CD14-positive monocyte (primary cell): ENCODE measurements at regions not wholly inside any gene's neighbourhood (a gene's known extent, or its start where the extent isn't known, plus 50 kb on each side); places are given as distances from the start of the nearest gene placed in this dataset.

Source experiments
- DNase-seq, 3 donors: peaks; one replicate each; pipeline ENCODE4 v3.0.0-alpha.2; 2011 to 2022
- H2AFZ ChIP-seq: 2 replicates; pipeline ENCODE4 v1.6.0; 2012; ENCODE audit warnings: mild to moderate bottlenecking, low read depth, low read length, inconsistent platforms; ENCODE audit not compliant: insufficient read depth, poor library complexity, severe bottlenecking
- H3K27ac ChIP-seq, 2 donors: 1 replicate in 1 of 2; 2 replicates in 1 of 2; pipeline ENCODE4 v1.5.1; 2012 to 2013; ENCODE audit warnings: low read length in 2 of 2, control low read depth in 1 of 2, inconsistent platforms in 1 of 2, low read depth in 1 of 2, mild to moderate bottlenecking in 1 of 2
- H3K27me3 ChIP-seq, 2 donors: one replicate each; pipeline versions ENCODE4 v1.6.0 to v1.6.1; 2011 to 2013; ENCODE audit warnings: low read length in 2 of 2; ENCODE audit not compliant: control insufficient read depth in 2 of 2, insufficient read depth in 2 of 2
- H3K36me3 ChIP-seq, 2 donors: replicated peaks in 1 of 2; 1 replicate in 1 of 2; 2 replicates in 1 of 2; pipeline versions ENCODE4 v1.5.1 to v1.6.1; 2012 to 2013; ENCODE audit warnings: low read length in 2 of 2, control low read depth in 1 of 2, inconsistent platforms in 1 of 2, mild to moderate bottlenecking in 1 of 2; ENCODE audit not compliant: insufficient read depth in 2 of 2, control insufficient read depth in 1 of 2
- H3K4me1 ChIP-seq, 2 donors: 1 replicate in 1 of 2; 2 replicates in 1 of 2; pipeline versions ENCODE4 v1.5.1 to v1.6.1; 2012 to 2013; ENCODE audit warnings: low read length in 2 of 2, control low read depth in 1 of 2, inconsistent platforms in 1 of 2, mild to moderate bottlenecking in 1 of 2, moderate library complexity in 1 of 2; ENCODE audit not compliant: insufficient read depth in 2 of 2, control insufficient read depth in 1 of 2
- H3K4me2 ChIP-seq: replicated peaks from 2 replicates; pipeline ENCODE3; 2012; ENCODE audit warnings: low read length, moderate library complexity, mild to moderate bottlenecking; ENCODE audit not compliant: poor library complexity, severe bottlenecking; ENCODE audit errors: extremely low read depth
- H3K4me3 ChIP-seq, 3 experiments: fragments of 200-600 bp in 1 of 3; sonication (generic) in 1 of 3; replicated peaks in 1 of 3; 1 replicate in 2 of 3; 2 replicates in 1 of 3; pipeline ENCODE4 v1.5.1; 2011 to 2013; ENCODE audit warnings: low read length in 3 of 3, mild to moderate bottlenecking in 3 of 3, control low read depth in 2 of 3, low read depth in 2 of 3, inconsistent platforms in 1 of 3, moderate library complexity in 1 of 3
- H3K79me2 ChIP-seq: 2 replicates; pipeline ENCODE4 v1.6.0; 2012; ENCODE audit warnings: mild to moderate bottlenecking, control low read depth, inconsistent platforms, low read length, moderate library complexity; ENCODE audit not compliant: insufficient read depth
- H3K9ac ChIP-seq: 2 replicates; pipeline ENCODE4 v1.6.0; 2017; ENCODE audit warnings: low read length, mild to moderate bottlenecking; ENCODE audit not compliant: insufficient read depth, poor library complexity, severe bottlenecking
- H3K9me3 ChIP-seq, 2 donors: replicated peaks in 1 of 2; 1 replicate in 1 of 2; 2 replicates in 1 of 2; pipeline versions ENCODE4 v1.5.1 to v1.6.1; 2012 to 2013; ENCODE audit warnings: low read length in 2 of 2, control low read depth in 1 of 2; ENCODE audit not compliant: control insufficient read depth in 1 of 2, insufficient read depth in 1 of 2
- H4K20me1 ChIP-seq: 2 replicates; pipeline ENCODE4 v1.6.0; 2012; ENCODE audit warnings: mild to moderate bottlenecking, low read length, control low read depth, moderate library complexity; ENCODE audit not compliant: insufficient read depth
- H3K27ac Mint-ChIP-seq, 7 donors: one replicate each; pipeline ENCODE4 v1.8.0; 2020; ENCODE audit warnings: mild to moderate bottlenecking in 7 of 7, mixed read lengths in 7 of 7, moderate library complexity in 6 of 7, inconsistent platforms in 2 of 7
- H3K27me3 Mint-ChIP-seq, 3 donors: one replicate each; pipeline ENCODE4 v1.8.0; 2021 to 2022; ENCODE audit warnings: low read depth in 3 of 3, mild to moderate bottlenecking in 3 of 3, mixed read lengths in 3 of 3, moderate library complexity in 3 of 3, inconsistent platforms in 1 of 3
- H3K36me3 Mint-ChIP-seq, 2 donors: one replicate each; pipeline ENCODE4 v1.8.0; 2020; ENCODE audit warnings: mixed read lengths in 2 of 2, inconsistent platforms in 1 of 2, mild to moderate bottlenecking in 1 of 2
- H3K4me1 Mint-ChIP-seq: one replicate; pipeline ENCODE4 v1.8.0; 2020; ENCODE audit warnings: mild to moderate bottlenecking, mixed read lengths
- H3K4me3 Mint-ChIP-seq, 2 donors: one replicate each; pipeline ENCODE4 v1.8.0; 2020; ENCODE audit warnings: mild to moderate bottlenecking in 2 of 2, mixed read lengths in 2 of 2, moderate library complexity in 1 of 2
- H3K9me3 Mint-ChIP-seq, 7 donors: one replicate each; pipeline ENCODE4 v1.8.0; 2020 to 2022; ENCODE audit warnings: mixed read lengths in 7 of 7, mild to moderate bottlenecking in 6 of 7, moderate library complexity in 6 of 7, inconsistent platforms in 2 of 7
- CTCF ChIP-seq: fragments of 200-600 bp; IDR thresholded peaks from one replicate; pipeline ENCODE4 v1.8.0; 2022; ENCODE audit warnings: antibody characterized with exemption, mild to moderate bottlenecking
- WGBS: methylation state at CpG from one replicate; pipeline ENCODE4 v1.1.5; 2013; ENCODE audit warnings: missing lambda C conversion rate; ENCODE audit not compliant: insufficient coverage; 5-methylcytosine and 5-hydroxymethylcytosine counted together
- intact Hi-C, 2 donors: fragments of 100-400 bp; cut with micrococcal nuclease; formaldehyde crosslinking; loops; one replicate each; pipeline versions ENCODE4 v1.15.0 to v1.15.1; 2023

GRCh38 chr4:127209580-127210095, 423.1 kb upstream of the INTU start:
- H3K4me3 ChIP-seq: no peak overlapping the region

GRCh38 chr4:127210893-127211649, 421.7 kb upstream of the INTU start:
- no peaks in the 10 kb centered on the region for H3K79me2 ChIP-seq
- no peaks in the 10 kb centered on the region for H3K27me3 ChIP-seq
- no peak overlapping the region for H3K4me2 ChIP-seq
- H3K9ac ChIP-seq: no peak overlapping the region
- Mint-ChIP-seq H3K36me3 (no peaks in the 10 kb centered on the region), H3K9me3 (peaks cover 0 to 9% (median 2%) of the 10 kb centered on the region in 7 donors), H3K27me3 (peaks cover 0 to 2% (median 0%) of the 10 kb centered on the region in 3 donors), H3K27ac (no peak overlapping the region), H3K4me3 (no peak overlapping the region), H3K4me1 (no peaks in the 10 kb centered on the region)
- no peaks in the 10 kb centered on the region for H3K36me3 ChIP-seq
- no peak for DNase-seq
- 83% methylated on average over 1 of the region's 2 CpGs for WGBS
- H3K9me3 ChIP-seq: peaks cover 2 to 22% of the 10 kb centered on the region in 2 donors
- TF ChIP-seq CTCF: no peak
- intact Hi-C loops: no loop called here
- no peak overlapping the region for H2AFZ ChIP-seq
- H3K4me1 ChIP-seq: no peaks in the 10 kb centered on the region
- H3K4me3 ChIP-seq: no peak overlapping the region
- no peak overlapping the region for H3K27ac ChIP-seq
- H4K20me1 ChIP-seq: no peaks in the 10 kb centered on the region

More at GRCh38 chr4:127209580-127210095, 423.1 kb upstream of the INTU start:
- WGBS: no CpG with 5 or more reads among the region's 1 CpG
- Mint-ChIP-seq H3K4me1 (no peaks in the 10 kb centered on the region), H3K27ac (no peak overlapping the region), H3K36me3 (no peaks in the 10 kb centered on the region), H3K27me3 (peaks cover 0 to 2% (median 0%) of the 10 kb centered on the region in 3 donors), H3K4me3 (no peak overlapping the region), H3K9me3 (peaks cover 0 to 8% (median 2%) of the 10 kb centered on the region in 7 donors)
- Histone ChIP-seq H3K4me1 (no peaks in the 10 kb centered on the region), H3K27ac (no peak overlapping the region), H3K4me2 (no peak overlapping the region), H3K36me3 (no peaks in the 10 kb centered on the region), H3K79me2 (no peaks in the 10 kb centered on the region), H4K20me1 (no peaks in the 10 kb centered on the region), H3K27me3 (no peaks in the 10 kb centered on the region), H2AFZ (no peak overlapping the region), H3K9me3 (peaks cover 2 to 21% of the 10 kb centered on the region in 2 donors), H3K9ac (no peak overlapping the region)
- intact Hi-C loops: no loop called here
- no peak for DNase-seq
- no peak for TF ChIP-seq CTCF
